Jurkat, Clone E6-1 (cell line): ENCODE measurements at regions not wholly inside any gene's neighbourhood (a gene's known extent, or its start where the extent isn't known, plus 50 kb on each side); places are given as distances from the start of the nearest gene placed in this dataset.
"Not testable (repeated sequence)": the region's sequence is repeated elsewhere in the genome, so short reads cannot be mapped to it uniquely, and the experiment has no call there.

Experiments used
- DNase-seq: peaks from one replicate; pipeline ENCODE4 v3.0.0-alpha.2; 2011; ENCODE audit warnings: low read depth, low spot score
- H3K4me3 ChIP-seq: 2 replicates; pipeline ENCODE4 v1.5.1; 2011; ENCODE audit warnings: mild to moderate bottlenecking, low read length, control low read depth, moderate library complexity

DNA sequence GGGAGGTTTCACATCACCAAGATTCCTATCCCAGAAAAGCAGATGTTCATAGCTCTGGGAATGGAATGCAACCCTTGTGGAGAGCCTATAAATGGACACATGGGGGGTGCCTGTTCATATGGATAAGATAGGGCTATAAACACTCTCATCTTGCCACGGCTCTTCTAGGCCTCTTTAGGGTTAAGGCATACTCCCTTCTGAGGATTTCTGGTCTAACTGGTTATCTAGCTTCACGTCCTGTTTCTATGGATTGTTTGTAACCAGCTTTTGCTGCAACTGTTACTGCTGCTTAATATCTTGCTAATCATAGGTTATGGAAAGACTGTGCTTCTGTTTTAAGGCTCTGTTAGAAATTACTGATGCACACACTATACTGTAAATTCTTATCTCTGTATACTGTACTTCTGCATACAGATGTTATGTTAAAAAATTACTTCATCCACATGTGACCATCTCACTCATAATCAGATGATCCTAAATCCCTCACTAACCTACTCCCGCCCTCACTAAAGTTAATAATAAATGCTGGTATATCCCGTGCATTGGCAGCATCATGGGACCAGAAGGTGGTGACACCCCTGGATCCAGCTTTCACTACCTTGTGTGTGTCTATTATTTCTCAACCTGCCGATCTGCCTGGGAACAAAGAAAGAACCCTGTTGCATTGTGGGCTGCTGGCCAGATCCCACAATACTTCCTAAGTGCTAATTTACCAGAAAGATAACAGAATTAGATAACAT, 68.7 kb downstream of the PRKAB2 start:
- not testable (repeated sequence) for DNase-seq, H3K4me3 ChIP-seq

DNA sequence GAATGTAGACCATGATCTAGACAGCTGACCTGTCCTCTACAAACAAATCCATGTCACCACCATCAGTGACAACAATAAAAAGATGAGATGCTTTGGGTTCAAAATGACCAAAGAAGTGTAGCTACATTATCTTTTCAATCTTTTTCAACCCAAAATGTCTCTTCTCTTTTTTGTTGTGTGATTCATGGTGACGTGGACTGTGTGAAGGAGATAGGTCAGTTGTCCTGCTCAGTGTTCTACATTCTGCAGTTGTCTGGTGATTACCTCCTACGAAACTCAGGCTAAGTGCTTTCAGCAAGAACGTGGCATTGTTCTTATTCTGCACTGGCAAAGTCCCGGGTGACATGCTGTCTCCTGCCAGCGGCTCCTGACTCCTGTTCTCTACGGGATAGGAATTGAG, 73.1 kb downstream of the PRKAB2 start:
- DNase-seq = no peak
- no peak overlapping the region for H3K4me3 ChIP-seq

DNA sequence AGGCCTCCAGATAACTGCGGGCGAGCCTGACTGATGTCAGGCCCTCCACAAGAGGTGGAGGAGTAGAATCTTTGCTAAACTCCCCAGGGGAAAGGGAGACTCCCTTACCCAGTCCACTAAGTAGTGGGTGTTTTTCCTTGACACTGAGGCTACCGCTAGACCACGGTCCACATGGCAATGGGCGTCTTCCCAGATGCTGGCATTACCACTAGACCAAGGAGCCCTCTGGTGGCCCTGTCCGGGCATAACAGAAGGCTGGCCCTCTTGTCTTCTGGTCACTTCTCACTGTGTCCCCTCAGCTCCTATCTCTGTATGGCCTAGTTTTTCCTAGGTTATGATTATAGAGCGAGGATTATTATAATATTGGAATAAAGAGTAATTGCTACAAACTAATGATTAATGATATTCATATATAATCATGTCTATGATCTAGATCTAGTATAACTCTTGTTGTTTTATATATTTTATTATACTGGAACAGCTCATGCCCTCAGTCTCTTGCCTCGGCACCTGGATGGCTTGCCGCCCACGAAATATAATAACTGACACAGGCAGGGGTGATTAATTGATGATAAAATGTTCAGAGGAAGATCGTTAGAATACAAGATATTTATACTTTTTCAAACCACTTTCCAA, 73.8 kb downstream of the PRKAB2 start:
- not testable (repeated sequence) for H3K4me3 ChIP-seq, DNase-seq

DNA sequence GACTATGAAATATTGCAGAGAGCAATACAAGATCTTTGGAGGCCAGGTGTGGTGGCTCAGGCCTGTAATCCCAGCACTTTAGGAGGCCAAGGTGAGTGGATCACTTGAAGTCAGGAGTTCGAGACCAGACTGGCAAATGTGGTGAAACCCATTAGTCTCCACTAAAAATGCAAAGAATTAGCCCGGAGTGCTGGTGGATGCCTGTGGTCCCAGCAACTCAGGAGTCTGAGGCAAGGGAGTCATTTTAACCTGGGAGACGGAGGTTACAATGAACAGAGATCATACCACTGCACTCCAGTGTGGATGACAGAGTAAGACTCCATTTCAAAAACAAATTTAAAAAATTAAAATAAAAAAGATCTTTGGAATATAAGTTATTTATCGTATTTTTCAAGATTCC, 76.6 kb downstream of the PRKAB2 start:
- no peak for DNase-seq
- H3K4me3 ChIP-seq = no peak overlapping the region

DNA sequence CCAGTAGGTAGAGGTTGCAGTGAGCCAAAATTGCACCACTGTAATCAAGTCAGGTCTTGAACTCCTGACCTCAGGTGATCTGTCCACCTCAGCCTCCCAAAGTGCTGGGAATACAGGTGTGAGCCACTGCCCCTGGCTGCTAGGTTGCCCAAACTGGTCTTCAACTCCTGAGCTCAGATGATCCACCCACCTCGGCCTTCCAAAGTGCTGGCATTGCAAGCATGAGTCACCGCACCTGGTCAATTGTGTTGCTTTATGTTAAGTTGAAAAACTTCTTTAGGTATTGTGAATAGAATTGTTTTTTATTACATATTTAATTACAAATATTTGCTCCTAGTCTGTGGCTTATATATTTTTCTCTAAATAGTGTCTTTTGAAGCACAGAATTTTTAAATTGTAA, 80.5 kb downstream of the PRKAB2 start:
- no peak overlapping the region for H3K4me3 ChIP-seq
- no peak for DNase-seq

DNA sequence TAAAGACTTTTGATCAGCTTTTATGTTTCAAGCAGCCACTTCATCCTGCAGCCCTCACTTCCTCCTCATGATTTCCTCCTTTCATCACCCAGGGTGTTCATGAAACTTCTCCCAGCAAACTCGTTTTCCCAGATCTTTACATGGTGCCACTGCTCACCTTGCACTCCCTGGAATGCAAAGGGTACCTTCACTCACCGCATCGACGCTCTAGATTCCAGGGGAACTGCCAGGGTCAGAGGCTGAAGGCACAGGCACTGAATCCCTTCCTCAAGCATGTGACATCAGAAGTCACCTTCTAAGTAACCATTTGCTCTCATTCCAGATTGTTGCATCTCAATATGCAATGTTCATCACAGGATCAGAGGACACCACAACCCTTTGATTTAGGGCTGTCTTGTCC, 82.8 kb downstream of the PRKAB2 start:
- DNase-seq = no peak
- no peak overlapping the region for H3K4me3 ChIP-seq

DNA sequence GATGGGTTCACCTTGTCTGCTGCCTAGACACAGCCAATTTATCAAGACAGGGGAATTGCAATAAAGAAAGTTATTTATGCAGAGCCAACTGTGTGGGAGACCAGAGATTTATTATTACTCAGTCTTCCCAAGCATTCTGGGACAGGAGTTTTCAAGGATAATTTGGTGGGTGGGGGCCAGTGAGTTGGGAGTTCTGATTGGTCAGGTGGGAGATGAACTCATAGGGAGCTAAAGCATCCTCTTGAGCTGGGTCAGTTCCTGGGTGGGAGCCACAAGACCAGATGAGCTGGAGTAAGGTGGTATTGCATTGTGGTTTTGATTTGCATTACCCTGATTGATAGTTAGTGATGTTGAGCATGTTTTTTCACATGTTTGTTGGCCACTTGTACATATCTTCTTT, 86.1 kb downstream of the PRKAB2 start:
- DNase-seq = no peak
- no peak overlapping the region for H3K4me3 ChIP-seq

DNA sequence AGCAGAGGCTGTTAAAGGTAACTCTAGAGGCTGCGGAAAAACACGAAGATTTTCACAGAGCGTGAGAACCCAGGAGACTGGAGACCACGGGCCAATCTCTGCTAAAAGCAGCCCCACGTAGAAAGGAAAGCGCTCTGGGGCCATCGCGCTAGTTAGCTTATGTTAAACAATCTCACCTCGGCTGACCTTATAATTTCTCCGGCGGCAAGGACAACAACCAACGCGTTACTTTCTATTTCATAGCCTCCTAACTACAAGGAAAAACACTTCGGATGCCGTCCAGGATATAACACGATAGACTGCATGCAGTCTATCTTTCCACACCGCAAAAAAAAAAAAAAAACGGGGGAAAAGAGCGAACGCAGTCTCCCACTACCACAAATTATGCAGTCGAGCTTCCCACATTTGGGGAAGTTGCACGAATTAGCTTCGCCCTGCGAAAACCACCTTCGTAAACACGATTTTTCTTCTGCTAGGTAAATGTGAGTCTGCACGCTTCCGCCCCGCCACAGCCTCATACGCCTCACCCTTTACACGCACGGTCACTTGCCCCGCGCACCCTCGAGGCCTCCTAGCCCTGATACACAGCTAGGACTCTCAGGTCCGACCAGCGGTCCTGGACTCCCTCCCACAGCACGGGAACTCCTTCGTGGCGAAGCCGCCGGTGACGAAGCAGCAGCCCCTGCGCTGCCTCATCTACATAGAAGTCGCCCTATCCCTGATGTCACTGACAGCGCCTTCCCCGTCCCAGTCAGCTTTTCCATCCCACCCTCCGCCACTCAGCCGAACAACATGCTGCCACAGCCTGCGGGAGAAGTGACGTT, 87.8 kb downstream of the PRKAB2 start:
- no peak for DNase-seq
- peak overlapping the region; percentile 9; the same call in 1 of the 2 replicates for H3K4me3 ChIP-seq

DNA sequence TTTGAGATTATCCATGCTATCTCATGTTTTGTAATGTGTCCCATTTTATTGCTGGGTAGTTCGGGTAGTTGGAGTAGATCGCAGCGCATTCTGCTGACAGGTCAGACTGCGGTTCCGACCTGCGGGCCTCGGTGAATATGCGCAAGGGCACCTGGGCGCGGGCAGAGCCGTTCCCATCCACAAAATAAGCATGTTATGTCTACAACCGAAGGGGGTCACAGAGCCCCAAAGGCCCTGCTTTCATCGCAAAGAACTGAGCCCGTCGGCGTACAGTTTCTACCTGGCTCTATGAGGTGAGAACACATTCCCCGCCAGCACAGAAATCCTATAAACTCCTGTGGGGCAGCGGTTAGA, 88.4 kb downstream of the PRKAB2 start:
- no peak overlapping the region for H3K4me3 ChIP-seq
- no peak for DNase-seq

DNA sequence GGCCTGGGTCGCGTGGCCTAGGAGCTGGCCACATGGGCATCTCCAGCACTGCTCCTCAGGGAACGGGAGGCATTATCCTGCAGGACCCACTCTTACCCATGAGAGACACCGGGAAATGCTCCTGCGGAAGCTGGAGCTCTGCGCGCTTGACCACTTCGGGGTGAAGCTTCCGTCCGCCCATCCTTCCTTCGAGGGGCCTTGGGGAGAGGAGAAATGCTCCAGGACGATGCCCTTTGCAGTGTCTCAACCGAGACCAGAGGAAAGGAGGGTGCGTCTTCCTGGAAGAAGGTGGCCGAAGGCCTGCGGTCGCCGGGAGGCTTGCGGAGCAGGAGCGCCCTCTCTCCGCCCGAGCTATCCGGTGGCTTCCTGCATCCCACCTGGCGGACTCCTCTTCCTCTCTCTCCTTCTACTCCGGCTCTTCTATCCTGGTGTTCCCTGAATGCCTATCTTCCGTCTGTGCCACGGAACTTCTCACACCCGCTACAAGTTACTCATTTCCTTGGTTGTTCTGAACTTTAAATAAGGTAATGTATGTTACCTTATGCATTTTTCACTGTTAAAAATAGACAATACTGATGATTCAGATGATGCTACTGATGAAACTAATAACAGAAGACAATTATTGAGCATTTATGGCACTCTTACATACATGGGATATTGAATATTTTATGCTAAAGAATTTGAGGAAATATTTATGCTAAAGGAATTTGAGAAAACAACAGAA, 91.4 kb downstream of the PRKAB2 start:
- no peak for DNase-seq
- H3K4me3 ChIP-seq = no peak overlapping the region

DNA sequence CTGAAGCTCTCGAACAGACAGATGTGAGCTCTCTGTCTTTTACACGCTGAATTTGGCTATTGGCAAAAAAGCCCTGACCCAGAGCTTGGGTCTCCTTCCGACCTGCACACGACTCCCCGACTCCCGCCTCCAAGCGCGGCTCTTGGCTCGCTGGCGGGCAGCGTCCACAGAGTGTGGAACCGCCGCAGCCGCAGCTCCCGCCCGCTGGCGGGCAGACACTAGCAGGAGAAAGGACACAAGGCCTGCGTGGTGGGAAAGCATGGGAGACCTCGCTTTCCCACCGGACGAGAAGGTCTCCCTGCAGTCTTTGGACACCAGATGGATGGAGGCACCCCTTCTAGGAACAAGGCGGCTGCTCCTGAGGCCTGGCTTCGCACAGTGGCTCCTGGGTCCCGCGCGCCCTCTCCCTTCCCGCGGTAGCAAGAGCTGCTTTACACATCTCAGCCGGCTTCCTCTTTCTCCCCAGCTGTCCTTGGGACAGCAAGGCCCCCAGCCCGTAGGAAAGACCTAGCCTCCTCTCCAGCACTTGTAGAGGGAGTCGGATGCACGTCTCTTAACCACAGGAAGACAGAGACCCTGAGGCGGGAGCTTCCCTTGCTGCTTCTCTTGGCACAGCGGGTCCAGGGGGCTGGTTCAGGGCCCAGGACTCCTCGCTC, 92.1 kb downstream of the PRKAB2 start:
- DNase-seq = no peak
- H3K4me3 ChIP-seq = no peak overlapping the region

DNA sequence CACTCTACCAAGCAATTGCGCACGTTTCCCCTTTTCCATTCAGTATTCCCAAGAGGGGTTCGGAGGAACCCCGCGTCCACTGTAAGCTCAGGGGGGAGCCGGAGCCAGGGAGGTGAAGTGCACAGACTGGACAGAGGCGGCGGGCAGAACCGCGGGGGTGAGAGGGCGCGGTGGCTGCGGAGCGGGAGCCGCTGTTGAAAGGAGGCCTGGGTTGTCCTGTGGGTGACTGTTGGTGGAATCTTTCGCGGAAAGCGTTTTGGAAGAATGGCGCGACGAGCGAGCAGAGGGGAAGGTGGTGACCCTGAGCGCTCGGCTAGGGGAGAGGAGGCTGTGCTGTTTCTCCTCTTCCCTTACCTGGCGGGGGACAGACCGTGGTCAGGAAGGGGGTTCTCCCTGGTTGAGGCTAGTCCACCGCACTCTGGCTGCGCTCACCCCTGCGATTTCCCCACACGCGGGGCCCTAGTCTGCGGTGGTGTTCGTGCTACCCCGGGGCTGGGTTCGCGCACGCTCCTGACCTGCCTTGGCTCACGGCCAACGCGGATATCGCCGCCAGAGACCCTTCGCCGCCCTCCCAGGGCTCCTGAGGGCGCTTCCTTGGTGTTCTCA, 92.8 kb downstream of the PRKAB2 start:
- no peak overlapping the region for H3K4me3 ChIP-seq
- no peak for DNase-seq

DNA sequence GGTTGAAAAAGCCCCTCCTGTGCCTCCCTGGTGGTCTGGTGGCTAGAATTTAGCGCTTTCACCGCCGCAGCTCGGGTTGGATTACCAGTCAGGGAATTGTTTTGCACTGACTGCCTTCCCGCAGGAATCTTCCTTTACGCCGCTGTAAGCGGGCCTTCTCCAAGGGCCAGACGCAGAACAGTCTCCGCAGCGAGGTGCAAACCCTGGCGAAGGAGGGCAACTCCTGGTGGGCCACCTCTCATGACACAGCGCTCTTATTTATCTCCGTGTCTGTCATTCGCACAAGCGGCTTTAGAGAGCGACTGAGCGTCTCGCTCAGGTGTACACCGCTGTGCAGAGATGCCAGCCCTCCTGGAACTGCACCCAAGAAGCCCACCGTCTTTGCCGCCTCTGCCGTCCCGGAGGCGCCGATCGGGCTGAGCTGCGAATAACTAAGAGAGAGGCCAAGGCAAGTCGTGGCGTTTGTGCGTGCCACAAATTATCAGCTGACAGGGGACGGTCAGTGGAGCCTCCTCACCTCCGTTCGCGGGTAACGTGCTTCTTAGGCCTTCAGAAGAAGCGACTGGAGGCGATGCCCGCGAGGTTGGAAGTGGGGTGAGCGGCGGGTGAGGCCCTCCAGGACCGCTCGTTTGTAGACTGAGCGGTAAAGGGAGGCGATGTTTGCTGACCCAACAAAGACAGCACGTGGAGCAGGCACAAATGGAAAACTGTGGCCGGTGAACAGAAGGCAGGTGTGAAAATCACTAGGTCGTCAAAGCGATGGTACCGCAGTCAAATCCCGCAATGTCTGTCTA, 93.5 kb downstream of the PRKAB2 start:
- no peak overlapping the region for H3K4me3 ChIP-seq
- DNase-seq = no peak

DNA sequence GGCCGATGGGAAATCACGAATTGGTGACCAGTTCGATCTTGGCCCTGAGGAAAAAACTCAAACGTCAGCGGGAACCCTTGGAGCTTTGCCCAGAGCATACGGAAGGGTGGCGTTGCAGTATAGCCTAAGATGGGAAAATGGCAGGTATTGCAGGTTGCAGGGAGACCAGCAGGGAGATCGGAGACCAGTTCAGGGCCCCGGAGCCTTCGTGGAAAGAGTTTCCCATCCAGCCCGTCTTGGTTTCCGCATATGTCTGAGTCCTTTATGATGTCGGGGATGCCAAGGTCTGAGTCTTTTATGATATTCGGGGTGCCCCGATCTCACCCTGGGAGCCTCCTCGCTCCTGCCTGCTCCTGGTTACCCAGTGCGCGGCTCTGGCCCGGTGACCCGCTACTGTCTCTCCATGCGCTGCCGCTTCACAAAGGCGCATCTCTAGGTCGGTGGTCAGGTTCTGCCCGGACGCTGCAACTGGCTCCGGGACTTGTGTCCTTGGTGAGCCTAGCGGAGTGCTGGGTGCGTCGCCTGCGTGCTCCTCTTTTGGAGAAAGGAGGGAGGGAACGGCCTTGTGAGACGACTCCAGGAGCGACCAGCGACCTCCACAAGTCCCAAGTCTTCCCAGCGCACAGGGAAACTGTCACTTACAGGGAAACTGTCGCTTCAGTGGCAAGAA, 94.2 kb downstream of the PRKAB2 start:
- no peak for DNase-seq
- no peak overlapping the region for H3K4me3 ChIP-seq

DNA sequence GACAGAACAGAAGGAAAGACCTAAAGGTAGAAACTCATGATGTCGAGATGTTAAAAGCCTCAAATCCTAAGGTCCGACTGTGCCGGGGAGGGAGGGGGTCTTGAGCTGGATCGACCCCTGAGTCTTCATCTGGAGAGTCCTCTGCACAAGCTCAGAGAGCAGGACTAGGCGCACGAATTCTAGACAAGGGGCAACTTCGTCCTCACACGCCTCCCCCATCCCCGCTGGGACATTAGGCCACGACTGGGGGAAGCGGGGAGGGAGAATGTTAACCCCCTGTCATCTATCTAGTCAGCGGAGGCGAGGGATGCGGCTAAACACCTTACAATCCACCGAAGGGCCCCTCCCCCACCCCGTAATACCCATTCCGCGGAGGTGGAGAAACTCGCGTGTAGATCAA, 94.7 kb downstream of the PRKAB2 start:
- no peak overlapping the region for H3K4me3 ChIP-seq
- no peak for DNase-seq

DNA sequence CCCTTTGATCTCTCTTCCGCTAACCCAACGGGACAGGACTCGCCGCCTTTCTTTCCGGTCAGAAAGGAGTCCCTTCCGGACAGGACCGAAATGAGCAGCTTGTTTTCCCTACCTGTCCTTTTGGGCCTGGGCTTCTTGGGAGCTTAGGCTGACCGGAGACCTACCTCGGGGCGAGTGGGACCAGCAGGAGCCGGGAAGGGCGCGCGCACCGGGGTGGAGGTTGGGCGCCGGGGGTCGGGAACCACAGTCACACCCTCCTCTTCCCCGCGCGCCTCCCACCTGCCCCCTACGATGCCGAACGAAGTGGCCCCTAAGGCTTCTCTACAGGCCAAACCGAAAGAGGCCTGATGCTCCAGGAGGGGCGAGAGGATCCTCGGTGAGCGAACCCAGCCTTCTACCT, 95.2 kb downstream of the PRKAB2 start:
- H3K4me3 ChIP-seq = no peak overlapping the region

DNA sequence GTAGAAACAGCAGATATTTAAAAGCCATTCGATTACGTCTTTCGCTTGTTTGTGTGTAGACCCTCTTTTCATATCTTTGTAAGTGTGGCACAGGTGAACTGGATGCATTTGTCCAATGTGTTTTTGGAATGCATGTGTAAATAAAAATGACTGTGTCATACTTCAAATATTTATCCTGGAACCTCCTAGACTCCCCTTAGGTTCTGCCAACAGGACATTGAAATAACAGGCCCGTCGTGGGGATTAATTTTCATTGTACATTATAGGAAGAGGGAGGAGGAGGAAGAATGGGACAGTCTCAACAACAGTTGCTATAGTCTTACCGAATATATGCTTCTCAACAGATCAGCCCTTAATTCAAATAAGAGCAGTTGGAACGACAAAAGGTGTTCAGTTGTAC, 95.8 kb downstream of the PRKAB2 start:
- H3K4me3 ChIP-seq = no peak overlapping the region

More for the DNA sequence above, 95.2 kb downstream of the PRKAB2 start:
- DNase-seq = no peak

More for the DNA sequence above, 95.8 kb downstream of the PRKAB2 start:
- DNase-seq = no peak
